Loucy (cell line): ENCODE measurements at regions not wholly inside any gene's neighbourhood (a gene's known extent, or its start where the extent isn't known, plus 50 kb on each side); places are given as distances from the start of the nearest gene placed in this dataset.

Experiments used
- CTCF ChIP-seq: fragments of 200-600 bp; sonication (generic); conservative IDR thresholded peaks from 2 replicates; pipeline ENCODE4 v1.5.1; 2014; ENCODE audit warnings: mild to moderate bottlenecking, antibody characterized with exemption, low read length
- EZH2phosphoT487 ChIP-seq: fragments of 200-600 bp; IDR thresholded peaks from 2 replicates; pipeline ENCODE4 v1.6.1; 2018; ENCODE audit warnings: antibody characterized with exemption, mild to moderate bottlenecking, moderate library complexity, borderline replicate concordance

GRCh38 chr18:39260565-39260964, 1695.0 kb upstream of the CELF4 start:
- TF ChIP-seq CTCF: no peak
- no peak for TF ChIP-seq EZH2phosphoT487
